DMS153 treated with DMSO at 0.1 percent for 48 hours (cell line): ENCODE measurements at regions not wholly inside any gene's neighbourhood (a gene's known extent, or its start where the extent isn't known, plus 50 kb on each side); places are given as distances from the start of the nearest gene placed in this dataset.

Experiments
- DNase-seq: peaks from one replicate; lab custom pipeline; 2025; ENCODE audit not compliant: unreplicated experiment; lab: John Stamatoyannopoulos, UW

DNA sequence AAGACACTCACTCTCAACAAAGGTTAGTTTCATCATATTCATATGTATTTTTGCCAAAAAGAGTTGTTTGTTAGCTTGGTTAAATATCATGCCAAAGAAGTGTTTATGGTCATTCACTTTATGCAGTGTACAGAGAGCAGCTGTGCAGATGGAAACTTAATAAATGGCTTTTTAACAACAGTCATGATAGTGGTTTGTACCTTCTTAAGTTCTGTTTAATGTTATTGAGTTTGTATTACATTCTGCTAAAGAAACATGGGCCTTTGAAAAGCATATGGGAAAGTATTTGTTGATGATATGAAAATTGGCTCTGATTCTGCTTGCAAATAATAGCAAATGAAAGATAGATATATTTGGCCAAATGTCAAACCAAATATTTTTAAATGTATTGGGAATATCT is 607.3 kb downstream of the NCAM2 start:
- DNase-seq: no peak

DNA sequence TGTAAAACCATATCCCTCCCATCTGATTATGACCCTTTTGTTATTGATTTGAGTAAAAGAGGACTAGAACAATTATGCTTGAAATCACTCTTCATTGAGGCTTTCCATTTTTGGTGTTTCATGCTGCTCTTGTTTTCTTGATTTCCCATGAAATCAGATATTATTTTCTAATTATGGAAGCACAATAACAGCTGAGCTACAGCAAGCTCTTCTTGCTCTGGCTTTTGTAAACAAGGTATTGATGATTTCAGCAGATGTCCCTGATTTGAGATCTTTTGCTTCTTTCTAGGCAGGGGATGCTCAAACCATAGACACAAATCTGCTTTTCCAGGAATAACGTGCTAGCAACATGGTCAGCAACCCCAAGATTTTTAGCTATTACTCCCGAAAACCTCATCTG is 607.8 kb downstream of the NCAM2 start:
- no peak for DNase-seq

DNA sequence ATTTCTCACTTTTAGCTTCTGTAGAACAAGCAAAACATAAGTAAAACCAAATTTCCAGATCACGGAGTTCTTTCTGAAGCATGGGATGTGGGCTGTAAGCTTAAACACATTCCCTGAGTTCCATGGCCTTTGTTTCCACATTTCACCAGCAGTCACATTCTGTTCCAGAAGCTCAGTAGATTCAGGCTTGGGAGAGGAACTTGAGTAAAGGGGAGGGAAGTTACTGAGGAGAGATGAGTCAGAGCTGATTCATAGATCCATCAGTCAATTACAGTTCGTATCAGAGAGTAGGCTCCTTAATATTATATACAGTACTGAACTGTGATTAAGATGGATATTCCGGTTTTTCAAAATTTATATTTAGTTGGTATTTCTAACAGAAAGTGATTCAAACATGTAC is 614.3 kb downstream of the NCAM2 start:
- DNase-seq: no peak

DNA sequence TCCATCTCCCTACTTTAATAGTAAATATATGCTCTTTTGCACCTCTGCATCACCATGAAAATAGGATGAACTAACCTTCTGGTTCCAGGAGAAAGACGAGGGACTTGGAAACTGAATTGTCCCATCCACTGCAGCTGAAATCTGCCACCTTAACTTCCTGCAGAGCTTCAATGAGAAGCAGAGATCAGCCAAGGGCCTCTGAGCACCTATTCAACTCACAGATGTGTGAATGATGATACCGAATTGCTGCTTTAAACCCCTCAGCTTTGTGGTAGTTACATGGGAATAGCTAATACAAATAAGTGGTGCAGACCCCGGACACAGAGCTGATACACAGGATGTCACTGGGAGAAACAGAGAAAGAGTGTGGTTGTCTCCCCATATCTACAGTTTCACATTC is 616.8 kb downstream of the NCAM2 start:
- DNase-seq: no peak

DNA sequence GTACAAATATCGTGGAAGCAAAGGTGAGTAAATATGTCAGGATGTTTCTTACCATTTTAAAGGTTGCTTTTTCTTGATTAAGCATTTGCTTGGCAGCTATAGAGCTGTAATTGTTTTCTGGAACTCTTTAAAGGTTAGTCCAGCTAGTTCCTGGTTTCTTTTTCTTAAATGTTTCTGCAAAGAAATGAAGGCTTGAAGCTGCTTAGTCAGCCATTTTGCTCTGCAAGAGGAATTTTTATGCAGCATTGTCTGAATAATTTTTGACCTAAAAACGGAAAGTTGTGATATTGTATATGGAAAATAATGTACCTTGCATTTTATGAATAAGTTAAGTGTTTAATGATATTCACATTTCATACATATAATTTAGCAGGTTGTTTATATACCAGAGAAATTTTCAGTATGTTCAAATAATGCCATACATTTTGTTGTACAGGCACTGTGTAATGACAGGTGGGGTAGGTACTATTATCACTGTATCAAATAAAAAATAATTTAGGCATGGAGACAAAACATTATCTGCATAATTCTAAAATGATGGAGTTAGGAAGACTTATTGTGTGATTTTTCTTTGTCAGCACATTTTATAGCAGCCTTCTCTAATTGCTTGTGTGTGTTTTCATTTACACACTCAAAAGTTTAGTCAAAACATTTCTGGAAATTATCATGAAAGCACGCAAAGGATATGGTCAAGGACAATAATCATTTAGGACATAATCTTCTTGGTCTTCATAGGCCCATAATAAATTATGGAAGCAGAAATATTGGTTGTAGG is 624.4 kb downstream of the NCAM2 start:
- DNase-seq: no peak

DNA sequence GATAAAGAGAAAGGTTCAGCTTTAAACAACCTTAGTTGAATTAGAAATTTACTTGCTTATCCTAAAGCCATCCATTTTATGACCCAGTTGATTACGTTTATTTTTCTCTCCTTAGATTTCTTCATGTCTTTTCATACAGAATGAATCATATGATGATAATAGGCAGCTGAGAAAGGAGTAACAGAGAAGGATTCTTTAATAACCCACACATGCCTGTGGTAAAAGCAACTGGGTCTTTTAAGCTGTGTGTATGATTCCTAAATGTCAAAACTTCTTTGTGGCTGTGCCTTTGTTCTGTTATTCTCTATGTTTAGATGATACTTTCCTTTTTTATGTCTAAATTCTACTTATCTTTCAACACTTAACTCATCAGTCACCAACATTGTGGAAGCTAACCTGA is 626.5 kb downstream of the NCAM2 start:
- DNase-seq: no peak

DNA sequence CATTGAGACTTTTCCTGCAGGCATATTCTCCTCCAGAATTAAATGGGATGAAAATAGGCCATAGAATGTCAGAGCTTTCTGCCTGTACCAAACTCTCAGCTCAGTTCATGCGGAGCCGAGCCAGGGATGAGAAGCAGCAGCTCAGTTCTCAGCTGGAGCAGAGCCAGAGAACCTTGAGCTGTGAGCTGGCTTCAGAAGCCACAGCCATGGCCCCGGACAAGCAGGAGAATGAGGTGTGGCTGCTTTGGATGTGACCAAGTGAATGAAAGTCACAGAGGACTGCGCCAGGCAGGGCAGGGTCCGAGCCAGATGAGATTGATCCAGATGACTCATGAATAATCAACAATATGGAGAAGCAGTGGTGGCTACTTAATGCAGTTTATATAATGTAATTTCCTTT is 633.8 kb downstream of the NCAM2 start:
- DNase-seq: no peak

DNA sequence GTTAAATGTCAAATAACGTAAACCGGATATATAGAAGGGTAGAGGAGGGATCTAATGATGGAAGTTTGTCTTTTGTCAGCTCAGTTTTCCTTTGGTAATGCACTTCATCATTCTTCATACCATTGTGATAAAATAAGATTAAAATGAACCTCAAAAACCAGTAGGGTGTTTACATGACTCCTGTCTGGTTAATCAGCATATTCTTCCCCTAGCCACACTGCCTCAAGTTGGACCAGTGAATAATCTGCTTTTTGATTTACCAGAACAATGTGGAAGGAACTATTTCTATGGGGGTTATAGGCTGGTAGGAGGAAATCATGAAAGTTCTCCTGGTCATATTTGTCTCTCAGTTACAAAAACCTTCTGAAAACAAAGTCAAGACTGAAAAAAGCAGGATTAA is 634.7 kb downstream of the NCAM2 start:
- DNase-seq: no peak

DNA sequence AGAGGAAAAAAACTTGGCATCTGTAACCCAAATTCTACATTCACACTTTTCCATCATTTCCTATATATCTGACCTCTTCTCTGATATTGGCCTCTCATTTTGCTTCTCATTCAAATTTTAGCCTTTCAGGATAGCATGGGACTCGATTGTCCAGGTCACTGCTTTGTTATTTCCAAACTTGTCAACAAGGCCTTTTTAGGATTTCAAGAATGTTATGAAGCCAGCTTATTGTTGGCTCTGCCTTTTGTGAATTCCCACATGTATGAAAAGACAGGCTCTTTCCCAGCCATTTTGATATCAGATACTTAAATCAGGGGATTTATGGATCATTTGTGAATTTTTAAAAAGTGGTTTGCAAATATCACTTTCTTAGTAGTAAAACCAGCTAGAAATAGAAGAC is 663.5 kb downstream of the NCAM2 start:
- no peak for DNase-seq

DNA sequence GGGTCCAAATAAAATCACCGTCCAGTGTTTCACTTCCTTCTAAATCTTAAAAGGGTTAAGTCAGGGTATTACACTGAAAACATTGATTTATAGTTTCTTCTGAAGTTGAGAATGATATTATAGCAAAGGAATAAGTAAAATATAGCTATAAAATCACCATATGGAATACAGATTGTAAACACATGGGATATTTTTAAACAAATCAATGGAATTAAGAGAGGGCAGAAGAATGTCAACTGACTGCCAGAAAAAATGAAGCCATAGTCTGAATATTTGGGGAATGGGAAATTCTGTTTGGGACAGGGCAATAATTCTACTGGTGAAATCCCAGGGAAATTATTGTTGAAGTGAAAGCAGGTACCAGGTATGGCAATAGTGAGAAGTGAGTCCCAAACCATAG is 664.6 kb downstream of the NCAM2 start:
- DNase-seq: no peak

DNA sequence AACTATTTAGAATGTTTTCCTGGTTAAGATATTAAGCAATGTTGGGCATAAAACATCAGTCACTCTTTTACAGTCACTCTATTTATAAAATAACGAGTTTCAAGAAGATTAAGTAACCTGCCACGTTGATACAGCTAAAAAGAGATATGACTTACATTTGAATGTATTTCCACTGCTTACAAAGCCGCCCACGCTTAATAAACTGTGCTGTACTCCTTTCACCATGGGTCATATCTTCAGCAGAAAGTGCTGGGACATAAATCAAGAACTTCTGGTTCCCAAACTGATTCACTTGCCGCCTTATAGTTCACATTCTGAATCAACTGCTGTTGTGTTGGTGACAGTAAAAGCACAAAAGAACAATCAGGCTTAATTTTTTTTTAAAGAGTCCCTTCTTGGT is 666.7 kb downstream of the NCAM2 start:
- no peak for DNase-seq

DNA sequence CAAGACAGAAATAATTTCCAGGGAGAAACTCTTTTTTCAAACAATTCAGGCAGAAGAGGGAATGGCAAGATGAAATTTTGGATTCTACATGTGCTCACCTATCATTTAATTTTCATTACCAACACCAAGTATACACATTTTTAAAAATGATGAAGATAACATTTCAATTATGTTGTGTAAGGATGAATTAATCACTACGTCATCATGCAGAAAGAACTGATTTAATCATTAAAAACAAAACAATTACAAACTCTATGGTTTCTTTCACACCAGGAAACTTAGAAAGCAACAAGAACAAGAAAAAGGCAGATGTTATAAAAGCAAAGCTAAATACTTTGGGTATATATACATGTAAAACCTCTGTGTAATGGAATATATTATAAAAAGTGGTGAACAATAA is 668.5 kb downstream of the NCAM2 start:
- no peak for DNase-seq

DNA sequence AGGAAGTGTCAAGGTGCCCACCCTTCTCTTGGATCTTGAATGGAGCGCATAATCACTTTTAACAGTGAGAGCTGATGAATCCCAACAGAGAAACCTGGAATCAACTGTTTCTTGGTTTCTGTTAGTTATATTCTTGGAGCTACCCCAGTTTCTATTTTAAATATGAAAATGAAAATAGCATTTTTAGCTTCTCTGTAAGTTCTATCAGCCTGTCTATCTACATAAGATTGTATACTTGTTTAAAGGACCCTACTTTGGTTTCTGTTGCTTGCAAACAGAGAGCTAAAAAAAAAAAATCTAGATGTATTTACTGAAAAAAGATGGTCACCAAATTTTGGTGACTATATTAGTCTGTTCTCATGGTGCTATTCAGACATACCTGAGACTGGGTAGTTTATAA is 670.0 kb downstream of the NCAM2 start:
- DNase-seq: no peak

DNA sequence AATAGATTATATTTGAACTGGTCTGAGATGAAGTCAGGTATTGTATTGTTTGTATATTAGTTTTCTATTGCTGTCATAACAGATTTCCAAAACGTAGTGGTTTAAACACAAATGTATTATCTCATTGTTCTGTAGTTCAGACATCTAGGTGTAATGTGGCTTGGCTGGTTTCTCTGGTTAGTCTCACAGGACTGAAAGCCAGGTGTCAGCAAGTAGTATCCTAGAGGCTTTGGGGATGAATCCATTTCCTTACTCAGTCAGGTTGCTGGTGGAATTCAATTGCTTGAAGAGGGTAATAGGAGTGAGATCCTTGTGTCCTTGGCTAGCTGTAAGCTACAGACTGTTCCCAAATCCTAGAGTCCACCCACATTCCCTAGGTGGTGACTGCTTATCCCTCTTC is 675.8 kb downstream of the NCAM2 start:
- DNase-seq: no peak

DNA sequence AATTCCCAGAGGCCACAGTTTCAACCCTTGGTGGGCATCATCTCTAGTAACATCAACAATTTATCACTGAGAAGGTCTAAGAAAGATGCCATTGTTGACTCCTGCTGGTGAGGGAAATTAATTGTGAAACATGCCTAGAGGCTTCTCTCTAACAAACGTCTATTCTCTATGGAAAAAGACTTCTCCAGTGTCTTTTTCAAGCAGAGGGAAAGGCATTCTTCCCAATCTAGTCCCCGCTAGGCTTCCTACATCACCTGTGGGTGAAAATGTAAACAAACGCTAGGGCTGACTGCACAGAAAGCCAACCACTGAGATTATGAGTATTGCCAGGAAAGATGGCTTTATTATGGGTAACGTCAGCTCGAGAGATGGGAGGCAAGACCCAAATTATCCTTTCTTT is 677.4 kb downstream of the NCAM2 start:
- no peak for DNase-seq

DNA sequence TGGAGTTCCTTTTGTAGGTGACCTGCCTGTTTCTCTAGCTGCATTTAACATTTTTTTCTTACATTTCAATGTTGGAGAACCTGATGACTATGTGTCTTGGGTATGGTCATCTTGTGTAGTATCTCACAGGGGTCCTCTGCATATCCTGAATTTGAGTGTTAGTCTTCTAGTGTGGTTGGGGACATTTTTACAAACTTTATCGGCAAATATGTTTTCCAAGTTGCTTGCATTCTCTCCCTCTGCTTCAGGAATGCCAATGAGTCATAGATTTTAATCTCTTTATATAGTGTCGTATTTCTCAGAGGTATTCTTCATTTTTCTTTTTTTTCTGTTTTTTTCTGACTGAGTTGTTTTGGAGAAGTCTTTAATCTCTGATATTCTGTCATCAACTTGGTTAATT is 684.0 kb downstream of the NCAM2 start:
- no peak for DNase-seq

DNA sequence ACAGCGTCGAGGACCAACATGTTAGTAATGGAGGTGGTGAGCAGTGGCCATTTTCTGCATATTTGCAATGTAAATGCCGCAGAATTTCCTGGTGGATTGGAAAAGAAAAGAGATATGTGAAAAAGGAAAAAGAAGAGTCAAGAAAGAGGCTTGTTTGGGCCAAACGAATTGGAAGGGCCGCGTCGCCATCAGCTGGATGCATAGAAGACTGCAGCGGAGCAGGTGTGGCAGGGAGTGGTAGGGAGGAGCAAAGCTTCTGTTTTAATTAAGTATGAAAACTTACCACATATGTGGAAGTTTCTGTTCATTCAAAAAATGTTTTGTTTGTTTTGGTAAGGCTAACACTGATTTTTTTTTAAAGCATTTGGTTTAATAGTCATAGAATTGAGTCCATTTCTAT is 690.7 kb downstream of the NCAM2 start:
- DNase-seq: no peak

DNA sequence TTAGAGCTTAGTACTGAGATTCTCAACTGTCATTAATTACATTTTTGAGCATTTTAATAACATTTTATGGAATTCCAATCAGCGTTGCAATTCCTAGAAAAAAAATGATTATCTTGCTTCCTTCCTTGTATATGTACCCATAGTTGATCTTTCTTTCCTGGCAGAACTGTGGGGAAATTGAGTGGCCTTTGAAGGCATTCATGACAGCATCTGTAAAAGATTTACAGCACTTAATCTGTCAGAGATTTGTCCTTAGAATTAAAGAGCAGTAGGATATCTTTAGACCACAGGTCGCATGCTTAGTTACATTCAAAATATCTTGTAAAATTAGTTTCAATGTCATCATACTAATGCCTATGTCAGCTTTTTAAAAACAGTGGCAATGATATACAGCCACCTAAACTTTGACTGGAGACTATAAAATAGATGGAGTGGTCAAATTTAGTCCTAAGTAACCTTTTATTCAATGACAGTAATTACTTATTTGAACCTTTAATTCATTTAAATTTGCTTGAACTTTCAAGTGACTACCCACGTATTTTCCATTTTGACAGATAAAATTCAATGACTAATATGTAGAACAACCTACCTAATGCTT is 692.0 kb downstream of the NCAM2 start:
- DNase-seq: no peak

DNA sequence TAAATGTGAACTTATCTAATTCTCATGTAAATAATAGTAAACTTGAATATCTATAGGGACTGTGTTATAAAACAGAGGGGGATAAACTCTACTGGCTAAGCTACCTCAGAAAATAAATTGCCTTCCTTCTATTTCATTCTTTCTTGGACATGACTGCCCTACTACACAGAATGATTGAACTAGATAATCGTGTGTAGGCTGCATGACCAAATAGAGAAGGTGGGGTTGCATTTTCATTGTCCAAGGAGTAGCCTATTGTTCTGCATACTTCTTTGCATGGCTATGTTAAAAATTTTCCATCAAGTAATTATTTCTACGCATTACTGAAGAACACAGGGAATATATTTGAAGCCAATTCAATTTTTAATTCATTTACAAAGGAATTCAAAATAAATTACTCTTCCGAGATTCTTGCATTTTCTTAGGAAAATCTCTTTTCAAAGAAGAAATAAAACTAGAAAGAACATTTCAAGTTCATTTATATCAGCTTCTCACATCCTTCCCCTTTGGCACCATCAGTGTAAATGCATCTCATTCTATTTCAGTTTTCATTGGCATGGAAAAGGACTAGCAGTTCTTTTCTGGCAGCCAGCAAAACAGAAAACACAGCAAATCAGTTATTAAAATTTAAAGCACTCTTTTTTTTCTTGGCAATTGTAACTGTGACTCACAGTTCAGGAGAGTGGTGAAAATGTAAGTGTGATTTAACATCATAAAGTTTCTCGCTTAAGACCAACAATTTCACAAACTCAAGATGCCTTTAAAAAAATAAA is 714.7 kb downstream of the NCAM2 start:
- DNase-seq: no peak

DNA sequence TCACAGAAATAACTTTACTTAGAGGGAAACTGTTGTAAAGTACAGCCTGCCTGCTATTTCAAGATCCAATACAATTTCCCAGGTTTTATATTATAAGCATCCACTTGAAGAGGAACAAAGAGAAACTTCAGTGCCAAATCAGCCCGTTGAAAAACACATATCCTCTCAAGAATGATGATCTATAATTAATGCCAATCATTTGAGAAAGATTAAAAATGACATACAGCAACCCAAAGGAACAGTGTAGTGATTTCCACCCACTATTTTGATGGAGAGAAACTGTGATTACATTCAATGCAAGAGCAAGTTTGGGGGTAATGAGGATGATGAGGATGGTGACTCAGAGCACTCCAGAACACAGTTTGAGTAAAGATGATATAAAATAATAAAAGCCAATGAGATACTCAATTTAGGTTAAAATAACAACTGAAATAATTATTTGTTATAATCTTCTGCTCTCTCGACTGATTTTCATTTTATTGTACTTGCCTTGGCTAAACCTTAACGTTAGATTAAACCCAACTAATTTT is 715.5 kb downstream of the NCAM2 start:
- DNase-seq: no peak

DNA sequence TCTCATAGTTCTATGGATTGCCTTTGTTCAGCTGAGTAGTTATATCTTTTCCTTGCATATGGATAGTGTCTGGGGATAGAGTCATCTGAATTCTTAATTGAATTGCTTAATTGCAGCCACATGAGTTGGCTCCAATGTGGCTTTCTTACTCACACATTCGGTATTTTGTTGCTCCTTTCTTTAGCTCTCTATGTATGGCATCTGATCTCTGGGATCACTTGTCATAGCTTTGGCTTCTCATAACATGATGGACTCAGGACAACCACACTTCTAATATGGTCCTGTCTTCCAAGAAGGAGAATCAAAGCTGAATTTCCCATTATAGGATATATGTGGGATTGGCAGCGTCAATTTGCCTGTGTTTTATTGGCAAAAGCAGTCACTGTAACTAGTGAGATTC is 716.2 kb downstream of the NCAM2 start:
- DNase-seq: no peak
